ENCODE measurements at regions not wholly inside any gene's neighbourhood (a gene's known extent, or its start where the extent isn't known, plus 50 kb on each side); places are given as distances from the start of the nearest gene placed in this dataset.

DNA sequence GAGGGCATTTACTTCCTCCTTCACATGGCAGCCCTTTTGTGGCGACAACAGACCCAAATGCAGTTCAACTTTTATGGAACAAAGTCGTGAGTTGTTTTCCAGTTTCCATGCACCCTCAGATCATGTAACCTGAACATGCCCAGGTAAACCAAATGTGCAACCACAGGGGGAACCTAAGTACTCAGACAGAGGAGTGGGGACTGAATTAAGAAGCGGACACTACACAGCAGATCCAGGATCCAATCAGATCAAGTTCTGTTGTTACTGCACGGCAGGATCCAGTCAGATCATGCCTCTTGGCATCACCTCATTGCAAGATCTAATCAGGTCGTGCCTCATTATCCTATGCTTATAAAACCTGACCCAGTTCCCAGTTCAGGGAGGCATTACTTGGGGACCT, 115.7 kb downstream of the MATN1 start:
- no peak for DNase-seq

GRCh38 chr1:30606166-30606565, 117.2 kb downstream of the MATN1 start:
- no peak for DNase-seq

DNA sequence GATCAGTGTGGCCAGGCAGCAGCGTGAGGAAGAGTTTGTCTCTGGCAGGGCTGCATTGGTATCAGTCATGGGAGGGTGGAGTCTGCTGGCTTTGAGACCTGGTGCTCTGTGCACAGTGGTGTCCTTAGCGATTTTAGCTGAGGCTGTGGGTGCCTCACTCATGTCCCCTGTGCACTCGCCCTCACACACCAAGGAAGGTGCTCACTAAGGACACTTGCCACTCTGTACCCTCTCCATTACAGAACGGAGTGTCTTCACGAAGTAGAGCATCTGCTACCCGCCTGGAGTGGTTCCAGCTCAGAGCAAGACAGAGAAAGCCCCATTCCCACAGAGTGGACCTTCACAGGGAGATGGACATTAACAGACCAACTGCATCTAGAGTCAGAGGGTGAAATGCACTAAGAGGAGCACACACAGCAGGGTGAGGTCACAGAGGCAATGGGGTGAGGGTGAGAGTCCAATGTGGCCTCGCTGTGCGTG, 117.9 kb downstream of the MATN1 start:
- no peak for DNase-seq

- DNase-seq, result no peak
These were observed 118.5 kb downstream of the MATN1 start for GRCh38 chr1:30604801-30605440.

DNA sequence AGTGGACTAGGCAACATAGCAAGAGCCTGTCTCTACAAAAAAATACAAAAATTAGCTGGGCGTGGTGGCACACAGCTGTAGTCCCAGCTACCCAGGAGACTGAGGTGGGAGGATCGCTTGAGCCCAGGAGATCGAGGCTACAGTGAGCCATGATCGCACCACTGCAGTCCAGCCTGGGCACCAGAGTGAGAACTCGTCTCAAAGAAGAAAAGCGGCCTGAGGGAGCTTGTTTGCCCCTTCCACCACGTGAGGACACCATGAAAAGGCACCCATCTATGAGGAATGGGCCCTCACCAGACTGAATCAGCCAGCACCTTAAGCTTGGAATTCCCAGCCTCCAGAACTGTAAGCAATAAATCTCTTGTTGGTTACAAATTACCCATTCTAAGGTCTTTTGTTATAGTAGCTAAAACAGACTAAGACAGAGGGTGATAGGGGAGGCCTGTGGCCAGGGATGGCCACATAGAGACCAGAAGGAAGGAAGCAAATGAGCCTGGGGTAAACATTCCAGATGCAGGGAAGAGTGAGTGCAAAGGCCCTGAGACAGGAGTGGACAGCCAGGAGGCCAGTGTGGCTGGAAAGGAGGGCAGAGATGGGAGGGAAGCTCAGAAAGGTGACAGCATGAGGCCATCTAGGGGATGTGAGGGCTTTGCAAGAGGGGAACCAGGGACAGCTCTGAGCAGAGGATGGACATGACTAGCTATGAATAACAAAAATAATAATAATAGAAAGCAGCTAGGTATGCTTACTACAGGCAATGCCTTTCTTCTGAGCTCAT, 120.1 kb downstream of the MATN1 start:
- DNase-seq, result no peak

DNA sequence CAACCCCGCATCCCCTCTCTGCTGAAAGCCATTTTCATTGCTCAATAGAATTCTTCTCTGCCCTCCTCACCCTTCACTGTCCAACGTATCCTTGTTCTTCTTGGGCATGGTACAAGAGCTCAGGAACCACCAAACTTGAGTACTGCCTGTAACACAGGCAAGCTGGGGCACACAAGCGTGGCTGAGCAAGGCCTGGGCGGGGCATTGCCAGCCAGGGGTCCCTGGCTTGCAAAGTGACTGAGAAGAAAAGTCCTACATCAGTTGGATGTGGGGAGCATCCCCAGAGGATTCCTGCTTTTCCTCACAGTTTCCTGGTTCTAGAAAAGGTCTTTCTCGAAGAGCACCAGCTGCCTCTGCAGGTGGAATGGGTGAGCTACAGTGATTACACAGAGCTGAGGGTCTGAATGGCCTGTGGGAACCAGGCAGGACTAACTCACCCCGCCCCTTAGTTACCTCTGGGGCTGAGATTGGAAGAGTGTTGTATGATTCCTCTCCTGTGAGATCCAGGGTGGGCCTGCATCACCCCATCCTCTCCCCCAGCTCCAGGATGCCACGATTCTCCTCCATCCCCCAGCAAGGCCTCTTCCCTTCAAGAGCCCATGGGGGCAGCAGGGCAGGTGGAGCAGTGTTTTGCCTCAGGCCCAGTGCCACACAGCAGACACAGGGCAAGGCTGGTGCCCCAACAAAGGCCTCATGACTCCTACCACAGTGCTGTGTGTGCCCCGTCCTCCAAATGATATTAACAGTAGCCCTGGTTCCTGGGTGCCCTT, 121.9 kb downstream of the MATN1 start:
- DNase-seq, result no peak

DNA sequence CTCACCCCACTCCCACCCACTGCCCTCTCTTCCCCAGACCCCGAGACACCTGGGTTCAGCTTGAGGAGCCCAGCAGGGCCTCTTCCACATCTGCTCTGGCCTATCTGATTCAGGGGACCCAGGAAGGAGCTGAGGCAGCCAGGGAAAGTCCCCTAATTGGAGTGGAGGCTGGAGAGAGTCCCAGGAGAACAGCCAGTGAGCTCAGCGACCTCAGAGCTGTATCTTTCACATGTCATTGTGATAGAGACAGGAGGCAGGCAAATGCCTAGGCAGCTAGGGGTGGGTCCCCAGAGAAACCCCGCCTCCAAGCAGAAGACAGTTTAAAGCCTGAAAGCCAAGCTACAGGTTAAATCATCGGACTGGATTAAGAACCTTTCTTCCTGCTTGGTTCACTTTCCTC, 122.7 kb downstream of the MATN1 start:
- no peak for DNase-seq

GRCh38 chr1:30600258-30600657, 123.1 kb downstream of the MATN1 start:
- DNase-seq, result no peak

DNA sequence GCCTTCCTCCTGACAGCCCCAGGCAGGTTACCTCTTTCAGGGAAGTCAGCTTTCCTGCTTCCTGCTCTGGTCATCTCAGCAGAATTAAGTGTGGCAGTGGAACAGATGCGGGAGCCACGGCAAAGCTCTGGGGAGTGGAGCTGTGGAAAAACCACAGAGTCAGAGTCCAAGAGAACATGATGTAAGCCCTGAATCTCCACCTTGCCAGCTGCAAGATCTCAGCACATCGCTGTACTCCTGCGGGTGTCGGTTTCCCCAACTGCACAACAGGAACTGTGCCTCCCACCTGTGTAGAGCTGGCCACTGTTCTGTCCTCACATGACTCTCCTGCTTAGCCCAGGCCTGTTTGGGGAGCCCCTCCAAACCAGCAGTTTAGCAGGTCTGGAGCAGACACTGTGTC, 123.7 kb downstream of the MATN1 start:
- DNase-seq, result no peak

- DNase-seq, result no peak
These were observed 124.7 kb downstream of the MATN1 start for GRCh38 chr1:30598571-30599114.

DNA sequence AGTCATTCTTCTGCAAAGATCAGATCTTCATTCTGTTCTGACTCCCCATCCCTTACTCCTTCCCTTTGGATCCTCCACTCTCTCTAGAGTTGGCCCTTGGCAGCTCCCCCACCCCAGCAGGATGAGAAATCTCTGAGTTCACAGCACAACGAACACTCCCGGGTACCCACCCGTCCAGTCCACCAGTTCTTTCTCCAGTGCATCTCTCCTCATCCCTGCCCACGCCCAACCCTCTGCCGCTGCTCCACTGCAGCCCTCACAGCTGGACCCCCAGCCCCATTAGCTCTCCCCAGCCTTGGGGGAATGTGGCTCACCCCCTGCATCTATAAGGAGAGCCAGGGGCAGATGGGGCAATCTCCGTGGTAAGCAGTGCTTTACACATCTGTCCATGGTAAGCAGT, 125.7 kb downstream of the MATN1 start:
- no peak for DNase-seq

DNA sequence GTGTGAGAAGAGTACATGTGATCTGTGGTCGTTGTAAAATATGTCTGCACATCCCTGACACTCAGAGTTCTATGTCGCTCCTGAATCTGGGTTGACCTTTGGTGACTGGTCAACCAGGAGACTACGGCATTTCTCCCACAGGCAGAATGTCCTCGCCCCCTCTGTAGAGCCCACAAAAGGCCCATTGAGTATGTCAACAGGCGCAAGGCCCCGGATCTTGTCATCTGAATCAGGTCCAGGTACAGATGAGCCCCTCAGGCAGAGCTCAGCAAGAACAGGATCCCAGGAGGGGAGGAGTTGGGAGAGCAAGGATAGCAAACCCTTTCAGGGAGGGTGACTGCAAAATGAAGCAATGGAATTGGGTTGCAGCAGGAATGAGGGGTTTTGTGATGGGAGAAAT, 126.5 kb downstream of the MATN1 start:
- no peak for DNase-seq

DNA sequence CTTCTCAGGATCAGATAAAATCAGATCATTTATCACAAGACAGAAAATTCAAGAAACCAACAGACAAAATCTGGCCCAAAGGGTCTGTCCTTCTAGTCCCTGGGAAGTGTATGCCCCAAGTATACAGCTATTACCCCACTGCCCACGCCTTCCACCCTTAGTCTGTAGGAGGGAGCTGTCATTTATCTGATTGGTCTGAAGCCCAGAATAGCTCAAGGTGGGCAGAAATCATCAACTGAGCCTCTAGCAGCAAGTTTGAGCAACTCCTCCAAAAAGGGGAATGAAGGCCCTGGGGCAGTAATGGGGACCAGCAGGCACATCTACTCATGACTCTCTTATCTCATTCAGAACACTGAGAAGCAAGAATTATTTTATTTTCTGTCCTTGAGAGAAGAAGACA, 126.9 kb downstream of the MATN1 start:
- DNase-seq, result no peak

- DNase-seq, result no peak
These were observed 134.3 kb downstream of the MATN1 start for GRCh38 chr1:30589083-30589482.

- no peak for DNase-seq
These were observed 134.9 kb downstream of the MATN1 start for GRCh38 chr1:30588311-30589073.

DNA sequence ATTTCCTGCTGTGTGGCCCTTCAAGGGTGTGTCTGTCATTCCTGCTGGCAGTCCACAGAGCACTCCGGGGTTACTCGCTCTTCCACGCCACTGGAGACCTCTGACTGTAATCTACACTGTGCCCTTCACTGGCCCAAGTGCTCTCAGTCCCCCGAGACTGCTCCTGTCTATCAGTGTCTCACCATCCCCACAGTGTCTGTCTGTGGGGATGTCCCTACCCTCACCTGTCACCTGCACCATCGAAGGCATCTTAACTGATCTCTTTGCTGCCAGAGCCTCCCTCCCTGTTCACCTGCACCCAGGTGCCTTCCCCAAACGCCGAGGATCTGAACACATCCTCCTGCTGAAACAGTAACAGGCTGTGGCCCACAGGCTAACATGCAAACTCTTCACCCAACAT, 136.7 kb downstream of the MATN1 start:
- no peak for DNase-seq

GRCh38 chr1:30579580-30579979, 143.8 kb downstream of the MATN1 start:
- no peak for DNase-seq

- no peak for DNase-seq
These were observed 148.3 kb downstream of the MATN1 start for GRCh38 chr1:30575066-30575465.

GRCh38 chr1:30572192-30572591, 151.2 kb downstream of the MATN1 start:
- no peak for DNase-seq

DNA sequence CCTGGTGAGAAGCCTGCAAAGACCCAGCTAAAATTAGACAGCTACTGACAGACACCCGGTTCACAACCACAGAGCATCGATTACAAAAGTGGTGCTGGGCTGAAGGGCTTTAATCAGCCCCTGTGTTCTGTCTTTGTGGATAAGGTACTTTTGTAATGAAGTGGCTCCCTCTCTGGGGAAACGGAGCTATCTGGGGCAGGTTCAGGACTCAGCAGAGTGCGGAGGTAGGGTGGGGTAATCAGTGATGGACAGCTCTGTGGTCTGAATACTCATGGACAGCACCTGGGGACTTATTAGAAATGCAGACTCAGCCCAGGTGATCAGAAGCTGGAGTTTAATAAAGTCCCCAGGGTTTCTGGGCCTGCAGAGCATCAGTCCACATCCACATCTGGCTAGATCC, 152.0 kb downstream of the MATN1 start:
- no peak for DNase-seq

- no peak for DNase-seq
These were observed 154.0 kb downstream of the MATN1 start for GRCh38 chr1:30569384-30569783.

GRCh38 chr1:30562559-30562958, 160.8 kb downstream of the MATN1 start:
- no peak for DNase-seq

GRCh38 chr1:30551603-30552002, 171.8 kb downstream of the MATN1 start:
- no peak for DNase-seq
